ENCODE measurements at regions not wholly inside any gene's neighbourhood (a gene's known extent, or its start where the extent isn't known, plus 50 kb on each side); places are given as distances from the start of the nearest gene placed in this dataset.

DNA sequence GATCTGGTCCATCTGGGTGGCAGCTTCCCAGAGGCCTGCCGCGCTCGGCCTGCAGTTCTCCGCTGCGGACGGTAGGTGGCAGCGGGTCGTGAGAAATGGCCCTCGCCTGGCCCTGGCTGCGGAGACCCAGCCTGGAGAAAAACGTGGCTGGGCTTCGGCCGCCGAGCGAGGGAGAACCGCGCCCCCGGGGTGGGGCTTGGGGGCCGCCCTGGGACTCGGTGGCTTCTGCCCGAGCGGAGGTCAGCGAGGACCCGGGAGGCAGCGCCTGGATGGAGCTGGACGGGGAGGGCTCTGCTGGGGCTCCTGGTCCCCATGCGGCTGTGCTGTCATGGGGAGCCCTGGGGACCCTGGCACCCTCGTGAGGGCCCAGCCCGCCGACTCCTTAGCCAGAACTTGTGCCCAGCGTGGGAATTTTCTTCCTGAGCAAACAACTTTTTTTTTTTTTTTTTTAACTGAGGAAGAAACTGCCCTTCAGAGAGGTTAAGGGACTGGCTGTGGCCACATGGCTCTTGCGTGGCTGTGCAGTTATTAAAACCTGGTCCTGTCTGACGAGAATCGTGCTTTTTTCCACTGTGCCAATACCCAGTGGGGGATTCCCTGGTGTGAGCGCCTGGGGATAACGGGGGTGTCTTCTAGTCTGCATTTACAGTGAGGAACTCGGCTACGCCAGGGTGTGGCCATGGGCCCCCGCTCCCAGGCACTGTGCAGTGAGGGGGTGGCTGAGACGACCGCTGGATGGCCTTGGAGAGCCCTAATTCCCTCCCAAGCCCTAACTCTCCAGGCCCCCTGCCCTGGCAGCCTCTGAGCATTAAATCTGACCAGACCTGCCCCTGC is 535.6 kb downstream of the INSC start (continued):
- TF ChIP-seq, protein P1, sequence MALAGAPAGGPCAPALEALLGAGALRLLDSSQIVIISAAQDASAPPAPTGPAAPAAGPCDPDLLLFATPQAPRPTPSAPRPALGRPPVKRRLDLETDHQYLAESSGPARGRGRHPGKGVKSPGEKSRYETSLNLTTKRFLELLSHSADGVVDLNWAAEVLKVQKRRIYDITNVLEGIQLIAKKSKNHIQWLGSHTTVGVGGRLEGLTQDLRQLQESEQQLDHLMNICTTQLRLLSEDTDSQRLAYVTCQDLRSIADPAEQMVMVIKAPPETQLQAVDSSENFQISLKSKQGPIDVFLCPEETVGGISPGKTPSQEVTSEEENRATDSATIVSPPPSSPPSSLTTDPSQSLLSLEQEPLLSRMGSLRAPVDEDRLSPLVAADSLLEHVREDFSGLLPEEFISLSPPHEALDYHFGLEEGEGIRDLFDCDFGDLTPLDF (CRISPR knock-in tag; IDR thresholded peaks at IDR 0.05) = peak; percentile 35; the same call in 1 of the 2 replicates
- TF ChIP-seq USF2 (IDR thresholded peaks at IDR 0.05; ENCODE audit: low read depth, low read length) (no peak), USF2 (CRISPR knock-in tag; IDR thresholded peaks at IDR 0.05; ENCODE audit: borderline replicate concordance) (no peak), ARID5B (CRISPR knock-in tag; IDR thresholded peaks at IDR 0.05) (peak; percentile 83), ZNF563 (CRISPR knock-in tag; IDR thresholded peaks at IDR 0.05) (peak; percentile 44; the same call in 1 of the 2 replicates), BRCA1 (CRISPR knock-in tag; IDR thresholded peaks at IDR 0.05) (peak; percentile 91; the same call in 1 of the 2 replicates), GATAD1 (CRISPR knock-in tag; IDR thresholded peaks at IDR 0.05) (peak; percentile 57; the same call in 1 of the 2 replicates), ONECUT2 (CRISPR knock-in tag; IDR thresholded peaks at IDR 0.05) (0 out of 2 replicates have a peak, but pooled peaks have one; percentile 14), SIX1 (CRISPR knock-in tag; IDR thresholded peaks at IDR 0.05; ENCODE audit: borderline replicate concordance) (no peak), YY1 (IDR thresholded peaks at IDR 0.05; ENCODE audit: insufficient read depth, insufficient replicate concordance, low read depth, low read length) (peak; percentile 74), POGZ (CRISPR knock-in tag; IDR thresholded peaks at IDR 0.05) (peak; percentile 90), ZNF138 (CRISPR knock-in tag; IDR thresholded peaks at IDR 0.05; ENCODE audit: low read depth) (peak; percentile 61; the same call in 1 of the 2 replicates), SUZ12 (IDR thresholded peaks at IDR 0.05; ENCODE audit: low read depth, low read length) (no peak), MIXL1 (CRISPR knock-in tag; IDR thresholded peaks at IDR 0.05) (peak; percentile 55; the same call in 1 of the 2 replicates), TP53 (CRISPR knock-in tag; conservative IDR thresholded peaks at IDR 0.05) (no peak), NCOA2 (CRISPR knock-in tag; IDR thresholded peaks at IDR 0.05) (peak; percentile 54; the same call in 1 of the 2 replicates), ELK4 (CRISPR knock-in tag; IDR thresholded peaks at IDR 0.05; ENCODE audit: borderline replicate concordance) (no peak), HOXA5 (CRISPR knock-in tag; IDR thresholded peaks at IDR 0.05) (peak; percentile 73; the same call in 1 of the 2 replicates), NR1H2 (CRISPR knock-in tag; IDR thresholded peaks at IDR 0.05; ENCODE audit: borderline replicate concordance, low read depth) (no peak), SALL2 (CRISPR knock-in tag; IDR thresholded peaks at IDR 0.05) (peak; percentile 67; the same call in 1 of the 2 replicates), HES4 (CRISPR knock-in tag; IDR thresholded peaks at IDR 0.05; ENCODE audit: borderline replicate concordance) (0 out of 2 replicates have a peak, but pooled peaks have one; percentile 34)
